Gastroesophageal sphincter (tissue), 4 donors: ENCODE measurements at regions not wholly inside any gene's neighbourhood (a gene's known extent, or its start where the extent isn't known, plus 50 kb on each side); places are given as distances from the start of the nearest gene placed in this dataset.

Experiments used
- ATAC-seq: fragments of 150-250 bp; one replicate; pipeline ENCODE4 v1.9.1; 2016; ENCODE audit warnings: mild to moderate bottlenecking, moderate library complexity
- H3K27ac ChIP-seq, 4 donors: fragments of 200-600 bp; sonication (generic) in 3 of 4; 1 replicate in 3 of 4; 2 replicates in 1 of 4; pipeline ENCODE4 v1.5.1; 2016 to 2019
- H3K27me3 ChIP-seq: fragments of 200-600 bp; sonication (generic); one replicate; pipeline ENCODE4 v1.5.1; 2019
- H3K36me3 ChIP-seq, 2 donors: fragments of 200-600 bp; sonication (generic); one replicate each; pipeline ENCODE4 v1.5.1; 2019; ENCODE audit warnings: control low read depth in 1 of 2
- H3K4me1 ChIP-seq, 3 donors: fragments of 200-600 bp; sonication (generic); 1 replicate in 2 of 3; 2 replicates in 1 of 3; pipeline ENCODE4 v1.5.1; 2016 to 2019; ENCODE audit warnings: control low read depth in 2 of 3
- H3K4me3 ChIP-seq, 2 donors: fragments of 200-600 bp; sonication (generic); one replicate each; pipeline ENCODE4 v1.5.1; 2019; ENCODE audit warnings: mild to moderate bottlenecking in 1 of 2, moderate library complexity in 1 of 2
- H3K9me3 ChIP-seq, 3 donors: fragments of 200-600 bp; sonication (generic); one replicate each; pipeline ENCODE4 v1.5.1; 2017 to 2019; ENCODE audit warnings: control low read depth in 2 of 3
- CTCF ChIP-seq, 4 experiments: fragments of 200-600 bp in 2 of 4; fragments of 450-650 bp in 2 of 4; sonication (generic) in 1 of 4; IDR thresholded peaks; one replicate each; pipeline ENCODE4 v1.5.1; 2017 to 2019; ENCODE audit warnings: antibody characterized with exemption in 4 of 4, mild to moderate bottlenecking in 2 of 4, moderate library complexity in 2 of 4
- EP300 ChIP-seq: sonication (generic); formaldehyde crosslinking; IDR thresholded peaks from one replicate; pipeline ENCODE4 v1.6.1; 2017; ENCODE audit warnings: antibody characterized with exemption, mild to moderate bottlenecking
- POLR2A ChIP-seq, 2 donors: fragments of 450-650 bp; IDR thresholded peaks; one replicate each; pipeline ENCODE4 v1.6.1; 2017; ENCODE audit warnings: antibody characterized with exemption in 2 of 2, mild to moderate bottlenecking in 2 of 2, moderate library complexity in 1 of 2
- POLR2AphosphoS5 ChIP-seq: sonication (generic); formaldehyde crosslinking; IDR thresholded peaks from one replicate; pipeline ENCODE4 v1.6.1; 2017; ENCODE audit warnings: antibody characterized with exemption
- WGBS, 2 donors: methylation state at CpG; one replicate each; pipeline ENCODE4 v1.1.5; 2018; ENCODE audit warnings: low coverage in 1 of 2; 5-methylcytosine and 5-hydroxymethylcytosine counted together

DNA sequence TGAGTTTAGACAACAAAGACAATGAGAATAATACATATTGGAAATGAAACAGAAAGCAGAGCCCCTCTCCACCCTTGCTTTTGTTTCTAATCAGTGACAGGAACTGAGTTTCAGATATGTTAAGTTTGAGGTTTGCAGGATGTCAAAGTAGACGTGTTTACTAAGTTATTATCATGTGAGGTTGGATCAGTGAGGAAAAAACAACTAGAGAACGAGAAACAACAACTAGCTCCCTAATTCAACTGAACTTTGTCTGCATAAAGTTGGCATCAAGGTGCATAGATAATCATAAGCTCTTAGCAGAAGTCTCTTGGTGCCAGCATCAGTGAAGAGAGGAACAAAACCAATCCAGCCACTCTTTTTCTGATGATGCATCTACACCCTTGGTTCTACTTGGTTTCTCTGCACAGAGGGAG is 491.1 kb upstream of the NR2F2 start:
- no peak overlapping the region for H3K4me3 ChIP-seq
- WGBS, 2 donors, result 61 to 68% methylated on average over 2 of the region's 2 CpGs
- no peaks in the 10 kb centered on the region for H3K9me3 ChIP-seq
- H3K4me1 ChIP-seq, result peaks cover 0 to 16% (median 9%) of the 10 kb centered on the region in 3 donors
- TF ChIP-seq POLR2AphosphoS5 (no peak), CTCF (IDR thresholded peaks at IDR 0.05) (no peak), EP300 (no peak), POLR2A (IDR thresholded peaks at IDR 0.05) (no peak)
- H3K27me3 ChIP-seq, result no peaks in the 10 kb centered on the region
- ATAC-seq, result no peak
- peak overlapping the region in 3 of 4 donors; percentile 16 to 62 (median 20) for H3K27ac ChIP-seq
- H3K36me3 ChIP-seq, result no peaks in the 10 kb centered on the region

DNA sequence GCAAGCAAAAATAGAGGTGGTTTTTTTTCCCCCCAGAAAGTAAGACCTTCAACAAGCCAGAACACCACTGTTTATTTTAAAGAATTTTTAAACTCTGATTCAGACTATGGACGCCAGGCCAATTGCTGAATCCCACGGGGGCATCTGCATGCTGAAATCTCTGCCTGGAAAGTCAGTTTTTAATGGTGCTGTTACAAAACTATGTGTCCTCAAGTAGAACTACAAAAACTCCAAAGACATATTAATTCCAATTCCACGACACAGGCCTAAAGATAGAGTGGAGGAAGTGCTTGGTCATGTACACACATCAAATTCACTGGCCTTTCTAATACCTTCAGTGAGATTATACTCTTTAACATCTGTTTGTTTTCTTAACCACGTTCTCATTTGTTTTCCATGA is 490.5 kb upstream of the NR2F2 start:
- H3K27me3 ChIP-seq, result no peaks in the 10 kb centered on the region
- TF ChIP-seq EP300 (no peak), POLR2AphosphoS5 (peak; percentile 80)
- H3K36me3 ChIP-seq, result no peaks in the 10 kb centered on the region
- no peaks in the 10 kb centered on the region for H3K9me3 ChIP-seq
- H3K27ac ChIP-seq, result peak overlapping the region; percentile 47 to 66 (median 61)
- ATAC-seq, result peak; percentile 82
- 6 to 21% methylated on average over 4 of the region's 4 CpGs for WGBS, 2 donors
- H3K4me3 ChIP-seq, result no peak overlapping the region
- H3K4me1 ChIP-seq, result peaks cover 0 to 16% (median 9%) of the 10 kb centered on the region in 3 donors

GRCh38 chr15:95840855-95841254 is 489.6 kb upstream of the NR2F2 start:
- Histone ChIP-seq H3K9me3 (no peaks in the 10 kb centered on the region), H3K27me3 (no peaks in the 10 kb centered on the region), H3K4me1 (peaks cover 0 to 16% (median 9%) of the 10 kb centered on the region in 3 donors), H3K27ac (peak overlapping the region in 3 of 4 donors; percentile 60 to 66 (median 62)), H3K36me3 (no peaks in the 10 kb centered on the region), H3K4me3 (no peak overlapping the region)
- 96 to 100% methylated on average over 4 to 6 of the region's 6 CpGs for WGBS, 2 donors
- TF ChIP-seq EP300 (no peak), POLR2AphosphoS5 (no peak), CTCF (IDR thresholded peaks at IDR 0.05) (no peak), POLR2A (IDR thresholded peaks at IDR 0.05) (no peak)
- no peak for ATAC-seq

GRCh38 chr15:95842576-95842975 is 487.9 kb upstream of the NR2F2 start:
- Histone ChIP-seq H3K4me1 (peaks cover 0 to 16% (median 9%) of the 10 kb centered on the region in 3 donors), H3K9me3 (no peaks in the 10 kb centered on the region), H3K4me3 (no peak overlapping the region), H3K27ac (no peak overlapping the region), H3K27me3 (no peaks in the 10 kb centered on the region), H3K36me3 (no peaks in the 10 kb centered on the region)
- TF ChIP-seq EP300 (no peak), POLR2A (IDR thresholded peaks at IDR 0.05) (no peak), CTCF (IDR thresholded peaks at IDR 0.05) (no peak), POLR2AphosphoS5 (no peak)
- ATAC-seq, result no peak
- 77 to 100% methylated on average over 3 to 6 of the region's 6 CpGs for WGBS, 2 donors

DNA sequence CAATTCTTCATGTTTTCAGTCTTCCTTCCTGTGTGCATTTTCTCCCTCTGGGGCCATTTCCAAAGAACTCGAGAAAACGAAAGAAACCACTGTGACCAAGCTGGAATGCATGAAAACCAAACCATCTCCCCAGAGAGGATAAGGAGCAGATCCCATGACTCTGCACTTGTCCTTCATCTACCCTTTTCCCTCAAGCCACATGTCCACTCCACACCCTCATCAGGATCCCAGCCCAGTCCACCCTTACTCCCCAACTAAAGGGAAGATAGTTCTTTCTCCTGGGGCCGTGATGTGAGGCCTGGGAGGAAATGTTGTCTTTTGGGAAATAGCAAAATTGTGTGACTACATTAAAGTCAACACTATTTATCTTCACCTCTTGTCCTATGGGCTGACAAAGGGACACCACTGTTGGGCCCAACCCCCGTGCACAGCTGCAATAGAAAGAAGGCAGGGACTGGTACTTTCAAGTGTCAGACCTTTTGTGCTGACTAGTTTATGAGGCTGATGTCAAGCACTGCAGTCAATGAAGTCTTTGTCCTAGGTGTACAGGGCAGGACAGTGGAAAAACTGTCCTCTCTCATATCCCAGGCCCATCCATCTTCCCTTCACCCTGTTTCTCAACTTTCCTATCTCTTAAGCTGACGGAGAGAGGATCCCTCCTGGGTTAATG is 487.1 kb upstream of the NR2F2 start:
- no peak for TF ChIP-seq CTCF (IDR thresholded peaks at IDR 0.05)
- no peak for TF ChIP-seq EP300
- TF ChIP-seq POLR2AphosphoS5, result no peak
- no peak for TF ChIP-seq POLR2A (IDR thresholded peaks at IDR 0.05)
- ATAC-seq, result no peak
- peak overlapping the region in 2 of 4 donors; percentile 11 to 19 for H3K27ac ChIP-seq
- no peaks in the 10 kb centered on the region for H3K36me3 ChIP-seq
- H3K4me1 ChIP-seq, result peaks cover 0 to 16% (median 9%) of the 10 kb centered on the region in 3 donors
- WGBS, 2 donors, result 67 to 87% methylated on average over 3 to 4 of the region's 5 CpGs
- no peaks in the 10 kb centered on the region for H3K9me3 ChIP-seq
- no peaks in the 10 kb centered on the region for H3K27me3 ChIP-seq
- H3K4me3 ChIP-seq, result no peak overlapping the region
